Upper lobe of right lung (tissue), 1 donor: ENCODE measurements at regions not wholly inside any gene's neighbourhood (a gene's known extent, or its start where the extent isn't known, plus 50 kb on each side); places are given as distances from the start of the nearest gene placed in this dataset.

Experiments used
- ATAC-seq: fragments of 200-7000 bp; cut with Tn5 transposase; one replicate; pipeline ENCODE4 v1.9.1; 2020; ENCODE audit warnings: mild to moderate bottlenecking, moderate library complexity
- DNase-seq: peaks from one replicate; pipeline ENCODE4 v3.0.0-alpha.2; 2020
- H3K27ac ChIP-seq: fragments of 200-600 bp; one replicate; pipeline ENCODE4 v1.8.0; 2022
- H3K27me3 ChIP-seq: fragments of 200-600 bp; one replicate; pipeline ENCODE4 v1.8.0; 2022; ENCODE audit warnings: mild to moderate bottlenecking
- H3K36me3 ChIP-seq: fragments of 200-600 bp; one replicate; pipeline ENCODE4 v1.8.0; 2022
- H3K4me1 ChIP-seq: fragments of 200-600 bp; one replicate; pipeline ENCODE4 v1.8.0; 2022
- H3K4me3 ChIP-seq: fragments of 200-600 bp; one replicate; pipeline ENCODE4 v1.8.0; 2022; ENCODE audit warnings: mild to moderate bottlenecking
- H3K9me3 ChIP-seq: fragments of 200-600 bp; one replicate; pipeline ENCODE4 v1.8.0; 2022
- intact Hi-C: fragments of 100-400 bp; cut with DNase I; formaldehyde crosslinking; loops from one replicate; pipeline ENCODE4 v1.11.0; 2022
- TF ChIP-seq, protein P1 (sequence below): fragments of 200-600 bp; IDR thresholded peaks from one replicate; pipeline ENCODE4 v1.8.0; 2022; ENCODE audit warnings: antibody characterized with exemption
- donor health status: DM: no; HTN: yes; CAD: no; lungs with severe emphysema.

DNA sequence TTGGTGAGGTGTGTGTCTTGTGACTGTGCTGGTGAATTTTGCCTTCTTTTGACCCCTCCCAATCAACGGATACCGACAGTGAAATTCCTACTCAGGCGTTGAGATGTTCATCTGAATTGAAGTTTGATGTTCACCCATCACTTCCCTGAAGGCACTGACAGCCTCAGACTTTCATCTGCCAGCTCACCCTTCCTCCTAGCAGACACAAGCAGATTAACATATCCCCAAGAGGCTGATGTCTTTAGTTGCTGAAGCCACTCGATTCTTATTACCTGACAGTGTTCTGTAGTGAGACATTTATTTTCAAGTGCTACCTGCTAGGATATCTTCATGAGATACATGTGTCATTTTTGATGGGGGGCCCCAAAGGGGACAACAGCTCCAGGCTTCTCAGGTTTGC lies 1330.1 kb upstream of the PIK3C3 start:
- no peaks in the 10 kb centered on the region for H3K4me1 ChIP-seq
- H3K27ac ChIP-seq: no peak overlapping the region
- ATAC-seq (no peak), DNase-seq (no peak)
- H3K9me3 ChIP-seq: no peaks in the 10 kb centered on the region
- H3K36me3 ChIP-seq: no peaks in the 10 kb centered on the region
- TF ChIP-seq, protein P1, sequence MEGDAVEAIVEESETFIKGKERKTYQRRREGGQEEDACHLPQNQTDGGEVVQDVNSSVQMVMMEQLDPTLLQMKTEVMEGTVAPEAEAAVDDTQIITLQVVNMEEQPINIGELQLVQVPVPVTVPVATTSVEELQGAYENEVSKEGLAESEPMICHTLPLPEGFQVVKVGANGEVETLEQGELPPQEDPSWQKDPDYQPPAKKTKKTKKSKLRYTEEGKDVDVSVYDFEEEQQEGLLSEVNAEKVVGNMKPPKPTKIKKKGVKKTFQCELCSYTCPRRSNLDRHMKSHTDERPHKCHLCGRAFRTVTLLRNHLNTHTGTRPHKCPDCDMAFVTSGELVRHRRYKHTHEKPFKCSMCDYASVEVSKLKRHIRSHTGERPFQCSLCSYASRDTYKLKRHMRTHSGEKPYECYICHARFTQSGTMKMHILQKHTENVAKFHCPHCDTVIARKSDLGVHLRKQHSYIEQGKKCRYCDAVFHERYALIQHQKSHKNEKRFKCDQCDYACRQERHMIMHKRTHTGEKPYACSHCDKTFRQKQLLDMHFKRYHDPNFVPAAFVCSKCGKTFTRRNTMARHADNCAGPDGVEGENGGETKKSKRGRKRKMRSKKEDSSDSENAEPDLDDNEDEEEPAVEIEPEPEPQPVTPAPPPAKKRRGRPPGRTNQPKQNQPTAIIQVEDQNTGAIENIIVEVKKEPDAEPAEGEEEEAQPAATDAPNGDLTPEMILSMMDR: no peak
- no peaks in the 10 kb centered on the region for H3K27me3 ChIP-seq
- intact Hi-C loops: no loop called here
- no peak overlapping the region for H3K4me3 ChIP-seq

DNA sequence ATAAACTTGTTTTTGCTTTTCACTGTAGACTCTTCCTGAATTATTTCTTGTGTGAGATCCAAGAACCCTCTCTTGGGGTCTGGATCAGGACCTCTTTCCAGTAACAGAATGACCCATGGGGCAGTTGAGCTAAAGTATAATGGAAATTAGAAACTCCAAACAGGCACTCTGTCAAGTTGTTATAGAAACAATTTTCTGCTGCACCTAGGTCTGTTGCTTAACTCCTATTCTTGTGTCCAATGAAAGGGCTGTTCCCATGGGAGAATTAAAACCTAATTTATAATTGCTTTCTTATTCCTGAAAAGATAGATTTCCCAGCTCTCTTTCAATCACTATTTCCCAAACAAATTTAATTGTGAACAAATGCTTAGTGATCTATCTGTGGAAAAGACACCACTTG lies 1341.3 kb upstream of the PIK3C3 start:
- no peak overlapping the region for H3K27ac ChIP-seq
- no peaks in the 10 kb centered on the region for H3K9me3 ChIP-seq
- intact Hi-C loops: no loop called here
- TF ChIP-seq, protein P1: no peak
- DNase-seq (no peak), ATAC-seq (no peak)
- no peak overlapping the region for H3K4me3 ChIP-seq
- H3K27me3 ChIP-seq: no peaks in the 10 kb centered on the region
- no peaks in the 10 kb centered on the region for H3K4me1 ChIP-seq
- no peaks in the 10 kb centered on the region for H3K36me3 ChIP-seq

DNA sequence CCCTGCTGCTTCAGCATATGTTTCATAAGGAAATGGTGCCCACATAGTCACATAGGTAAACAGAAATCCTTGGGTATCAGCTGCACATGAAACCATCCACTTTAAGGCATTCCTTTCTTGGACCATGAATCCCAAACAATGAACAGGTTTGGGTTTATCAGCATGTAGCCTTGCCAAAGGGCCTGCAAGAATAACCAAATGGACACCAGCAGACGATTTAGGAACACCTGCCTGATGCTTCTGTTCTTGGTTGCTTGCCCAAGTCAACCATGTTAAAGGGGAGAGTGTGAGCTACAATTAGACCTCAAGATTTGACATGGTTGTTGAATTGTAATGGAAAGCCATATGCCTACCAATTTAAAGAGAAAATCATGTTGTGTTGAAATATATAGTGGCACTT lies 1342.7 kb upstream of the PIK3C3 start:
- no peak overlapping the region for H3K4me3 ChIP-seq
- ATAC-seq (no peak), DNase-seq (no peak)
- H3K9me3 ChIP-seq: no peaks in the 10 kb centered on the region
- H3K27ac ChIP-seq: no peak overlapping the region
- no peaks in the 10 kb centered on the region for H3K36me3 ChIP-seq
- no peaks in the 10 kb centered on the region for H3K27me3 ChIP-seq
- intact Hi-C loops: no loop called here
- H3K4me1 ChIP-seq: no peaks in the 10 kb centered on the region
- TF ChIP-seq, protein P1: no peak

DNA sequence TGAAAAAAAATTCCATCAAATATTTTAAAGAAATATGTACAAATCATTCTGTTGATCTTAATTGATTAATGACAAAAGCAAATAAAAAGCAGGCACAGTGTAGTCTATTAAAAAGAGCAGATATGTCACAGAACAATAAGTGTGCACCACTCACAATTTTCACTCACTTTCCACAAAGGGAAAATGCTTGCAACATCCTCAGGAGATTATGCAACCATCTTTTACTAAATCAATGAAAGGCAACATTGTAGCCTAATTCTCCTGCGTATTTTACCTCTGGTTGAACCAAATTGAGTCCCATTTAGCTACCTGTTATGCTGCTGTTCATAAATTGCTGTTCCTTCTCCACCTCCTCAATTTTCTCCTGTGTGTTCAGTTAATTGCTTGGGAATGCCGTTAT lies 1346.8 kb upstream of the PIK3C3 start:
- DNase-seq (no peak), ATAC-seq (no peak)

DNA sequence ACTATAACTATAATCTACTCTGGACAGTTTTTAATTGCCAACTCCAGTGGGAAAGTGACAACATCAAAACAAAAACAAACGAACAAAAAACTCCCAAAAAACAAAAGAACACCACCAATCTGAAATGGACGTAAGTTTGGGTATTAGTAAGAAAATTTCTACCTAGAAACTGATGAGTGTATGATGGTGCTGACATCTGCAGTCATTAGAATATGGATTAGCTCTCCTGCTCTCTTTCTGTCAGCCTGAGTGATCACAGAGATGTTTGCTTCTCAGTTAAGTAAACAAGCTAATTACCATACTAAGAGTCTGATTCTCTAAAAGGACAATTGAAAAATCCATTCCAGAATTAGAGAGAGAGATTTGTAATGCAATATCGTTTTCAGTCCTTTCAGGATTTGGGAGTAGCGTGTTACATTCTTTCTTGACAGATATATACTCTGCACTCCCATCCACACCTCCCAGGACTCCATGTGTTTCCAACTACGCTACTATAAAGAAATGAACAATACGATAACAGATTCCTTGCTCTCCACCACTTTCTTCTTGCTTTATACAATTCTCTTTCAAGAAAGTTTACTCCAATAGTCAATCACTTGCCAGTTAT lies 1347.4 kb upstream of the PIK3C3 start:
- no peak for DNase-seq
- no peak overlapping the region for H3K4me3 ChIP-seq
- no peaks in the 10 kb centered on the region for H3K4me1 ChIP-seq
- TF ChIP-seq, protein P1: no peak
- no peaks in the 10 kb centered on the region for H3K27me3 ChIP-seq
- H3K36me3 ChIP-seq: no peaks in the 10 kb centered on the region
- no peak overlapping the region for H3K27ac ChIP-seq
- intact Hi-C loops: no loop called here
- no peaks in the 10 kb centered on the region for H3K9me3 ChIP-seq
- no peak for ATAC-seq

More for the DNA sequence above, 1346.8 kb upstream of the PIK3C3 start:
- Histone ChIP-seq H3K4me3 (no peak overlapping the region), H3K36me3 (no peaks in the 10 kb centered on the region), H3K4me1 (no peaks in the 10 kb centered on the region), H3K27me3 (no peaks in the 10 kb centered on the region), H3K27ac (no peak overlapping the region), H3K9me3 (no peaks in the 10 kb centered on the region)
- TF ChIP-seq, protein P1: no peak
- intact Hi-C loops: no loop called here

DNA sequence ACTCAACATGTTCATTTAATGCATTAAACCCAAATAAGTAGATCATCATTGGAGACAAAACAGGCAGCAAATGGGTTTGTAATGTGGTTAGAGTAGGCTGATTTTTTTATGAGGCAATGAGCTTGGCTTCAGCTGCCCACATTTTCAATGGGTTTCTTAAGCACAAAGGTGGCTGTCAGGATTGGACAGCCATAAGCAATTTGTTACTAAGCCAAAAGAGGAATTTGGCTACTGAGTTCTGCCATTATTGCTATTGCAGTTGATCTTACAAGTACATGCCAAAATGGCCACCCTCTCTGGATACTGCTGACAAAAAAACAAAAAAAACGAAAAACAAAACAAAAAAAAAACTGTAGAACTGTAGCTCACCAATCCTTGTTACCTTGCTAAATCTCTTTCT lies 1348.0 kb upstream of the PIK3C3 start:
- Histone ChIP-seq H3K4me3 (no peak overlapping the region), H3K27me3 (no peaks in the 10 kb centered on the region), H3K4me1 (no peaks in the 10 kb centered on the region), H3K27ac (no peak overlapping the region), H3K36me3 (no peaks in the 10 kb centered on the region), H3K9me3 (no peaks in the 10 kb centered on the region)
- TF ChIP-seq, protein P1: no peak
- intact Hi-C loops: no loop called here
- no peak for ATAC-seq
- DNase-seq: no peak
